Stimulated activated naive CD8-positive, alpha-beta T cell treated with anti-CD3 and anti-CD28 coated beads, Interleukin-15, Interleukin-2, amounts not matched to agents 100 ng/mL and 50 ng/mL, for 24 hours (primary cell): ENCODE measurements at regions not wholly inside any gene's neighbourhood (a gene's known extent, or its start where the extent isn't known, plus 50 kb on each side); places are given as distances from the start of the nearest gene placed in this dataset.

Source experiments
- H3K27ac Mint-ChIP-seq: one replicate; pipeline ENCODE4 v1.8.0; 2021; ENCODE audit warnings: mild to moderate bottlenecking, mixed read lengths
- H3K27me3 Mint-ChIP-seq: one replicate; pipeline ENCODE4 v1.8.0; 2021; ENCODE audit warnings: mixed read lengths
- H3K36me3 Mint-ChIP-seq: one replicate; pipeline ENCODE4 v1.8.0; 2021; ENCODE audit warnings: low read depth, mixed read lengths
- H3K4me1 Mint-ChIP-seq: one replicate; pipeline ENCODE4 v1.8.0; 2021; ENCODE audit warnings: low read depth, mixed read lengths
- H3K4me3 Mint-ChIP-seq: one replicate; pipeline ENCODE4 v1.8.0; 2021; ENCODE audit warnings: mild to moderate bottlenecking, mixed read lengths
- H3K9me3 Mint-ChIP-seq: one replicate; pipeline ENCODE4 v1.8.0; 2021; ENCODE audit warnings: mixed read lengths

- peaks cover 23% of the 10 kb centered on the region for H3K9me3 Mint-ChIP-seq
- peaks cover 6% of the 10 kb centered on the region for H3K36me3 Mint-ChIP-seq
- H3K27ac Mint-ChIP-seq, result no peak overlapping the region
- no peaks in the 10 kb centered on the region for H3K4me1 Mint-ChIP-seq
- H3K4me3 Mint-ChIP-seq, result no peak overlapping the region
- H3K27me3 Mint-ChIP-seq, result no peaks in the 10 kb centered on the region
Observed at GRCh38 chr2:172345956-172346555, 81.3 kb upstream of the ITGA6 start.

GRCh38 chr2:172348555-172349288 is 78.7 kb upstream of the ITGA6 start:
- Mint-ChIP-seq H3K9me3 (peaks cover 21% of the 10 kb centered on the region), H3K36me3 (peaks cover 4% of the 10 kb centered on the region), H3K4me1 (no peaks in the 10 kb centered on the region), H3K27ac (no peak overlapping the region), H3K27me3 (no peaks in the 10 kb centered on the region), H3K4me3 (no peak overlapping the region)

- peaks cover 12% of the 10 kb centered on the region for H3K9me3 Mint-ChIP-seq
- no peaks in the 10 kb centered on the region for H3K4me1 Mint-ChIP-seq
- no peak overlapping the region for H3K27ac Mint-ChIP-seq
- H3K36me3 Mint-ChIP-seq, result no peaks in the 10 kb centered on the region
- no peaks in the 10 kb centered on the region for H3K27me3 Mint-ChIP-seq
- no peak overlapping the region for H3K4me3 Mint-ChIP-seq
Observed at GRCh38 chr2:172350839-172351479, 76.4 kb upstream of the ITGA6 start.

DNA sequence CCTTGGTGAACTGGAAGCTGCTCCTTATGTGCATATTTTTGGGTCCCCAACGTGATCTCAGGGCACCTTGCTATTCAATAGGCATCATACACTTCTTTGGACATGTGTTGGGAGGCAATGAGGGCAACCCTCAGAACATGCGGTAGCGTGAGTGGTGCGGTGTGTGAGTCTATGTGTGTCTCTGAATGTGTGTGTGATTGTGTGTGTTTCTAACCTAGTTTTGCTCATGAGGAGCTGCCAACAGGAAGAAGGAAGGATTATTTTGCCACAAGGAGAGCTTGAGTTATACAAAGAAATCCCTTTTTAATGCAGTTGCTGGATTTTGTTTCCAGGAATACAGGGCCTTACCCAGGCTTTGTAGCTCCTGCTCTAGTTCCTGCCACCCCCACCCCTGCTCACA is 75.8 kb upstream of the ITGA6 start:
- Mint-ChIP-seq H3K27me3 (no peaks in the 10 kb centered on the region), H3K27ac (no peak overlapping the region), H3K4me1 (no peaks in the 10 kb centered on the region), H3K4me3 (no peak overlapping the region), H3K9me3 (peaks cover 12% of the 10 kb centered on the region), H3K36me3 (no peaks in the 10 kb centered on the region)

- H3K27ac Mint-ChIP-seq, result no peak overlapping the region
- no peaks in the 10 kb centered on the region for H3K36me3 Mint-ChIP-seq
- no peaks in the 10 kb centered on the region for H3K9me3 Mint-ChIP-seq
- no peaks in the 10 kb centered on the region for H3K27me3 Mint-ChIP-seq
- no peaks in the 10 kb centered on the region for H3K4me1 Mint-ChIP-seq
- H3K4me3 Mint-ChIP-seq, result no peak overlapping the region
Observed at GRCh38 chr2:172354347-172354746, 73.0 kb upstream of the ITGA6 start.

GRCh38 chr2:172357442-172357841 is 69.9 kb upstream of the ITGA6 start:
- H3K27me3 Mint-ChIP-seq, result no peaks in the 10 kb centered on the region
- H3K9me3 Mint-ChIP-seq, result no peaks in the 10 kb centered on the region
- no peaks in the 10 kb centered on the region for H3K4me1 Mint-ChIP-seq
- no peak overlapping the region for H3K4me3 Mint-ChIP-seq
- no peaks in the 10 kb centered on the region for H3K36me3 Mint-ChIP-seq
- H3K27ac Mint-ChIP-seq, result no peak overlapping the region

GRCh38 chr2:172358691-172359556 is 68.5 kb upstream of the ITGA6 start:
- no peaks in the 10 kb centered on the region for H3K9me3 Mint-ChIP-seq
- no peak overlapping the region for H3K27ac Mint-ChIP-seq
- H3K4me3 Mint-ChIP-seq, result no peak overlapping the region
- no peaks in the 10 kb centered on the region for H3K27me3 Mint-ChIP-seq
- H3K4me1 Mint-ChIP-seq, result no peaks in the 10 kb centered on the region
- no peaks in the 10 kb centered on the region for H3K36me3 Mint-ChIP-seq

DNA sequence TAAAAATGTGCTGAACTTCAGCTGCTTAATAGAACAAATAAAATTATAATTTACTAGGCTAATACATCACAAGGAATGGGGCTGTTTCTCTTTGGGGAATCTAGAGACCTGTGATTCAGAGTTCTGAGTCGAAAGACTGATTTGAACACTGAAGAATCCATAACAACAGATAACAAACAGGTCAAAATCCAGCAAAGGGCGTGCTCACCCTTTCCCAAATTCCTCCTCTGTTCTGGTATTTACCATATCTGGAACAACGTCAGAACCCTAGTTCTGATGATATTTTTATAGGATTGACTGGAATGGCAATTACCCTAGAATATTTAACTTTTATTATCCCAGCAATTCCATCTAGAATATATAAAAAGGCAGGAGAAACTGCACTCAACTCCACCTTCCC is 66.0 kb upstream of the ITGA6 start:
- Mint-ChIP-seq H3K9me3 (no peaks in the 10 kb centered on the region), H3K27me3 (no peaks in the 10 kb centered on the region), H3K36me3 (no peaks in the 10 kb centered on the region), H3K27ac (no peak overlapping the region), H3K4me1 (no peaks in the 10 kb centered on the region), H3K4me3 (no peak overlapping the region)

- no peaks in the 10 kb centered on the region for H3K36me3 Mint-ChIP-seq
- H3K27ac Mint-ChIP-seq, result no peak overlapping the region
- no peaks in the 10 kb centered on the region for H3K27me3 Mint-ChIP-seq
- H3K9me3 Mint-ChIP-seq, result no peaks in the 10 kb centered on the region
- H3K4me3 Mint-ChIP-seq, result no peak overlapping the region
- no peaks in the 10 kb centered on the region for H3K4me1 Mint-ChIP-seq
Observed at GRCh38 chr2:172361840-172362239, 65.5 kb upstream of the ITGA6 start.

- Mint-ChIP-seq H3K4me1 (no peaks in the 10 kb centered on the region), H3K4me3 (no peak overlapping the region), H3K27ac (no peak overlapping the region), H3K27me3 (no peaks in the 10 kb centered on the region), H3K36me3 (no peaks in the 10 kb centered on the region), H3K9me3 (peaks cover 4% of the 10 kb centered on the region)
Observed at GRCh38 chr2:172364261-172364660, 63.1 kb upstream of the ITGA6 start.

- Mint-ChIP-seq H3K4me1 (no peaks in the 10 kb centered on the region), H3K27ac (no peak overlapping the region), H3K36me3 (no peaks in the 10 kb centered on the region), H3K27me3 (no peaks in the 10 kb centered on the region), H3K9me3 (peaks cover 4% of the 10 kb centered on the region), H3K4me3 (no peak overlapping the region)
Observed at GRCh38 chr2:172366596-172367150, 60.7 kb upstream of the ITGA6 start.

- no peaks in the 10 kb centered on the region for H3K36me3 Mint-ChIP-seq
- H3K9me3 Mint-ChIP-seq, result peaks cover 4% of the 10 kb centered on the region
- H3K27ac Mint-ChIP-seq, result no peak overlapping the region
- no peaks in the 10 kb centered on the region for H3K27me3 Mint-ChIP-seq
- H3K4me3 Mint-ChIP-seq, result no peak overlapping the region
- H3K4me1 Mint-ChIP-seq, result no peaks in the 10 kb centered on the region
Observed at GRCh38 chr2:172370821-172371455, 56.4 kb upstream of the ITGA6 start.

DNA sequence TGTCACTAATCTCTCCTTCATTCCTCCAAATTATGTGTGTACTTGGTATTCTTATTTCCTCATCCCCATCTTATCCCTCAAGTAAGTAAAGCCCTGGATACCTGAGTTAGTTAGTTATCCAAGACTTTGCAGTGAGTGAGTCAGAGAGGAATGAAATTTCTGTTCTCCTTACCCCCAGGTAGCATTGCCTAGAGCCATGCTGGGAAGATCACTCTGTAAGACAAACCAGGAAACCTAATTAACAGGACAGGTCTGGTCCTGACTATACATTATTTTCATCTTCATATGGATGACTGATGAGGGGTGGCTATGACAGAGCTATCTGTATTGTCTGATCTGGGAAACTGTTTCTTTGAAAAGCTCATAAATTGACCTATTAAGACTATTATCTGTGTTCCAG is 55.0 kb upstream of the ITGA6 start:
- Mint-ChIP-seq H3K4me3 (no peak overlapping the region), H3K27me3 (no peaks in the 10 kb centered on the region), H3K9me3 (peaks cover 4% of the 10 kb centered on the region), H3K27ac (no peak overlapping the region), H3K36me3 (no peaks in the 10 kb centered on the region), H3K4me1 (no peaks in the 10 kb centered on the region)

GRCh38 chr2:172373076-172373475 is 54.3 kb upstream of the ITGA6 start:
- H3K27me3 Mint-ChIP-seq, result no peaks in the 10 kb centered on the region
- H3K9me3 Mint-ChIP-seq, result peaks cover 4% of the 10 kb centered on the region
- H3K4me1 Mint-ChIP-seq, result no peaks in the 10 kb centered on the region
- H3K36me3 Mint-ChIP-seq, result no peaks in the 10 kb centered on the region
- no peak overlapping the region for H3K27ac Mint-ChIP-seq
- H3K4me3 Mint-ChIP-seq, result no peak overlapping the region
